ENCODE measurements at regions not wholly inside any gene's neighbourhood (a gene's known extent, or its start where the extent isn't known, plus 50 kb on each side); places are given as distances from the start of the nearest gene placed in this dataset.

- Mint-ChIP-seq H3K27ac (no peak overlapping the region), H3K36me3 (no peaks in the 10 kb centered on the region), H3K4me3 (no peak overlapping the region), H3K9me3 (peaks cover 23% of the 10 kb centered on the region), H3K27me3 (no peaks in the 10 kb centered on the region), H3K4me1 (ENCODE audit: low read depth) (no peaks in the 10 kb centered on the region)
- no peak for DNase-seq
- CTCF ChIA-PET, result no interaction called here
- POLR2A ChIA-PET, result no interaction called here
- intact Hi-C loops (cut with micrococcal nuclease), result no loop called here
Observed at GRCh38 chr16:64131423-64131822, 990.4 kb downstream of the CDH11 start.

GRCh38 chr16:64130140-64130539 is 991.7 kb downstream of the CDH11 start:
- intact Hi-C loops (cut with micrococcal nuclease), result no loop called here
- POLR2A ChIA-PET, result no interaction called here
- Mint-ChIP-seq H3K4me1 (ENCODE audit: low read depth) (no peaks in the 10 kb centered on the region), H3K36me3 (no peaks in the 10 kb centered on the region), H3K4me3 (no peak overlapping the region), H3K27ac (no peak overlapping the region), H3K9me3 (peaks cover 22% of the 10 kb centered on the region), H3K27me3 (no peaks in the 10 kb centered on the region)
- CTCF ChIA-PET, result no interaction called here
- no peak for DNase-seq

GRCh38 chr16:64122177-64122576 is 999.7 kb downstream of the CDH11 start:
- H3K27ac Mint-ChIP-seq, result no peak overlapping the region
- no peak for DNase-seq
- H3K36me3 Mint-ChIP-seq, result no peaks in the 10 kb centered on the region
- peaks cover 34% of the 10 kb centered on the region for H3K9me3 Mint-ChIP-seq
- no peaks in the 10 kb centered on the region for H3K27me3 Mint-ChIP-seq
- H3K4me1 Mint-ChIP-seq (ENCODE audit: low read depth), result no peaks in the 10 kb centered on the region
- intact Hi-C loops (cut with micrococcal nuclease), result no loop called here
- no peak overlapping the region for H3K4me3 Mint-ChIP-seq
- ChIA-PET POLR2A (no interaction called here), CTCF (interaction anchor here (0.6 kb wide), 1 partner anchor 354 kb away, joined by 4 read pairs; no protein-coding TSS in a partner anchor)

- Mint-ChIP-seq H3K27ac (no peak overlapping the region), H3K4me1 (ENCODE audit: low read depth) (no peaks in the 10 kb centered on the region), H3K27me3 (no peaks in the 10 kb centered on the region), H3K4me3 (no peak overlapping the region), H3K9me3 (peaks cover 38% of the 10 kb centered on the region), H3K36me3 (no peaks in the 10 kb centered on the region)
- no peak for DNase-seq
- intact Hi-C loops (cut with micrococcal nuclease), result no loop called here
- POLR2A ChIA-PET, result no interaction called here
- CTCF ChIA-PET, result interaction anchor here (0.6 kb wide), 1 partner anchor 354 kb away, joined by 4 read pairs; no protein-coding TSS in a partner anchor
Observed at GRCh38 chr16:64121473-64121872, 1000.4 kb downstream of the CDH11 start.

GRCh38 chr16:64116151-64116550 is 1005.7 kb downstream of the CDH11 start:
- Mint-ChIP-seq H3K4me1 (ENCODE audit: low read depth) (no peaks in the 10 kb centered on the region), H3K27ac (no peak overlapping the region), H3K9me3 (peaks cover 36% of the 10 kb centered on the region), H3K4me3 (no peak overlapping the region), H3K36me3 (no peaks in the 10 kb centered on the region), H3K27me3 (no peaks in the 10 kb centered on the region)
- no peak for DNase-seq
- POLR2A ChIA-PET, result no interaction called here
- intact Hi-C loops (cut with micrococcal nuclease), result no loop called here
- CTCF ChIA-PET, result no interaction called here

GRCh38 chr16:64109241-64109640 is 1012.6 kb downstream of the CDH11 start:
- Mint-ChIP-seq H3K9me3 (peaks cover 31% of the 10 kb centered on the region), H3K36me3 (no peaks in the 10 kb centered on the region), H3K27me3 (no peaks in the 10 kb centered on the region), H3K4me1 (ENCODE audit: low read depth) (no peaks in the 10 kb centered on the region), H3K27ac (no peak overlapping the region), H3K4me3 (no peak overlapping the region)
- POLR2A ChIA-PET, result no interaction called here
- intact Hi-C loops (cut with micrococcal nuclease), result no loop called here
- no peak for DNase-seq
- CTCF ChIA-PET, result no interaction called here

GRCh38 chr16:64102654-64103053 is 1019.2 kb downstream of the CDH11 start:
- DNase-seq, result no peak
- Mint-ChIP-seq H3K9me3 (peaks cover 28% of the 10 kb centered on the region), H3K36me3 (no peaks in the 10 kb centered on the region), H3K27me3 (no peaks in the 10 kb centered on the region), H3K4me3 (no peak overlapping the region), H3K4me1 (ENCODE audit: low read depth) (no peaks in the 10 kb centered on the region), H3K27ac (no peak overlapping the region)
- intact Hi-C loops (cut with micrococcal nuclease), result no loop called here
- ChIA-PET CTCF (no interaction called here), POLR2A (no interaction called here)

- intact Hi-C loops (cut with micrococcal nuclease), result no loop called here
- CTCF ChIA-PET, result no interaction called here
- H3K36me3 Mint-ChIP-seq, result no peaks in the 10 kb centered on the region
Observed at GRCh38 chr16:64098451-64098850, 1023.4 kb downstream of the CDH11 start.

GRCh38 chr16:64096689-64097088 is 1025.2 kb downstream of the CDH11 start:
- no peaks in the 10 kb centered on the region for H3K36me3 Mint-ChIP-seq
- intact Hi-C loops (cut with micrococcal nuclease), result no loop called here
- no peak for DNase-seq
- H3K4me3 Mint-ChIP-seq, result no peak overlapping the region
- H3K9me3 Mint-ChIP-seq, result peaks cover 33% of the 10 kb centered on the region
- H3K27ac Mint-ChIP-seq, result no peak overlapping the region
- H3K4me1 Mint-ChIP-seq (ENCODE audit: low read depth), result no peaks in the 10 kb centered on the region
- ChIA-PET POLR2A (no interaction called here), CTCF (no interaction called here)
- no peaks in the 10 kb centered on the region for H3K27me3 Mint-ChIP-seq

More at GRCh38 chr16:64098451-64098850, 1023.4 kb downstream of the CDH11 start:
- POLR2A ChIA-PET, result no interaction called here
- Mint-ChIP-seq H3K27me3 (no peaks in the 10 kb centered on the region), H3K4me1 (ENCODE audit: low read depth) (no peaks in the 10 kb centered on the region), H3K9me3 (peaks cover 37% of the 10 kb centered on the region), H3K4me3 (no peak overlapping the region), H3K27ac (no peak overlapping the region)
- no peak for DNase-seq

GRCh38 chr16:64094992-64095634 is 1026.8 kb downstream of the CDH11 start:
- intact Hi-C loops (cut with micrococcal nuclease), result no loop called here
- Mint-ChIP-seq H3K36me3 (no peaks in the 10 kb centered on the region), H3K4me3 (no peak overlapping the region), H3K27ac (no peak overlapping the region), H3K9me3 (peaks cover 28% of the 10 kb centered on the region), H3K4me1 (ENCODE audit: low read depth) (no peaks in the 10 kb centered on the region), H3K27me3 (no peaks in the 10 kb centered on the region)
- ChIA-PET CTCF (no interaction called here), POLR2A (no interaction called here)
- no peak for DNase-seq

GRCh38 chr16:64094181-64094965 is 1027.5 kb downstream of the CDH11 start:
- Mint-ChIP-seq H3K27ac (no peak overlapping the region), H3K4me1 (ENCODE audit: low read depth) (no peaks in the 10 kb centered on the region), H3K27me3 (no peaks in the 10 kb centered on the region), H3K9me3 (peaks cover 24% of the 10 kb centered on the region), H3K4me3 (no peak overlapping the region), H3K36me3 (no peaks in the 10 kb centered on the region)
- DNase-seq, result no peak
- POLR2A ChIA-PET, result no interaction called here
- CTCF ChIA-PET, result no interaction called here
- intact Hi-C loops (cut with micrococcal nuclease), result no loop called here

GRCh38 chr16:64092271-64092670 is 1029.6 kb downstream of the CDH11 start:
- intact Hi-C loops (cut with micrococcal nuclease), result no loop called here
- ChIA-PET CTCF (no interaction called here), POLR2A (no interaction called here)
- Mint-ChIP-seq H3K27me3 (no peaks in the 10 kb centered on the region), H3K4me1 (ENCODE audit: low read depth) (no peaks in the 10 kb centered on the region), H3K4me3 (no peak overlapping the region), H3K27ac (no peak overlapping the region), H3K9me3 (peaks cover 24% of the 10 kb centered on the region), H3K36me3 (no peaks in the 10 kb centered on the region)
- no peak for DNase-seq

GRCh38 chr16:64090327-64090726 is 1031.5 kb downstream of the CDH11 start:
- Mint-ChIP-seq H3K36me3 (no peaks in the 10 kb centered on the region), H3K27me3 (no peaks in the 10 kb centered on the region), H3K4me3 (no peak overlapping the region), H3K27ac (no peak overlapping the region), H3K9me3 (peaks cover 27% of the 10 kb centered on the region), H3K4me1 (ENCODE audit: low read depth) (no peaks in the 10 kb centered on the region)
- no peak for DNase-seq
- ChIA-PET CTCF (no interaction called here), POLR2A (no interaction called here)
- intact Hi-C loops (cut with micrococcal nuclease), result no loop called here
